ENCODE measurements at regions not wholly inside any gene's neighbourhood (a gene's known extent, or its start where the extent isn't known, plus 50 kb on each side); places are given as distances from the start of the nearest gene placed in this dataset.

GRCh38 chr14:65153101-65153500 lies 50.8 kb upstream of the MAX start:
- CTCF ChIA-PET (ENCODE audit: low intra/inter-chr PET ratio, low total read pairs), result no interaction called here
- 15% methylated on average over 11 of the region's 11 CpGs for WGBS (ENCODE audit: low lambda C conversion rate)
- FAIRE-seq (no peak), DNase-seq (ENCODE audit: low spot score) (no peak), ATAC-seq (0 out of 3 replicates have a peak, but pooled peaks have one; percentile 40)
- intact Hi-C loops (cut with micrococcal nuclease; ENCODE audit: unreplicated experiment), result loop anchor here (2.0 kb wide), 1 partner anchor 38 kb away; no protein-coding TSS in a partner anchor
- H3K4me3 ChIP-seq (replicated peaks in 1 of 3; ENCODE audit: insufficient read depth in 1 of 3, low read depth in 2 of 3, low read length in 3 of 3), result no peak overlapping the region
- peaks cover 2 to 9% of the 10 kb centered on the region in 2 experiments; a peak in 3 of 5 replicates for H3K27me3 ChIP-seq (ENCODE audit: control insufficient read depth in 1 of 2, insufficient read depth in 2 of 2, low read length in 2 of 2)
- in situ Hi-C loops (cut with HindIII; ENCODE audit: extremely low pct_ligation_motif_present, low pct_unique_long_range_greater_than_20kb), result no loop called here
- no peak for TF ChIP-seq HMG20B (CRISPR knock-in tag; conservative IDR thresholded peaks at IDR 0.05)
- TF ChIP-seq KMT2A (CRISPR knock-in tag; IDR thresholded peaks at IDR 0.05), result no peak
- TF ChIP-seq ZNF510 (CRISPR knock-in tag; IDR thresholded peaks at IDR 0.05; ENCODE audit: low read depth), result no peak
- TF ChIP-seq, protein P1, sequence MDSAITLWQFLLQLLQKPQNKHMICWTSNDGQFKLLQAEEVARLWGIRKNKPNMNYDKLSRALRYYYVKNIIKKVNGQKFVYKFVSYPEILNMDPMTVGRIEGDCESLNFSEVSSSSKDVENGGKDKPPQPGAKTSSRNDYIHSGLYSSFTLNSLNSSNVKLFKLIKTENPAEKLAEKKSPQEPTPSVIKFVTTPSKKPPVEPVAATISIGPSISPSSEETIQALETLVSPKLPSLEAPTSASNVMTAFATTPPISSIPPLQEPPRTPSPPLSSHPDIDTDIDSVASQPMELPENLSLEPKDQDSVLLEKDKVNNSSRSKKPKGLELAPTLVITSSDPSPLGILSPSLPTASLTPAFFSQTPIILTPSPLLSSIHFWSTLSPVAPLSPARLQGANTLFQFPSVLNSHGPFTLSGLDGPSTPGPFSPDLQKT (CRISPR knock-in tag; IDR thresholded peaks at IDR 0.05; ENCODE audit: borderline replicate concordance), result no peak
- TF ChIP-seq LCORL (IDR thresholded peaks at IDR 0.05), result no peak
- no peak for TF ChIP-seq LCORL (CRISPR knock-in tag; IDR thresholded peaks at IDR 0.05)
- TF ChIP-seq, protein P2, sequence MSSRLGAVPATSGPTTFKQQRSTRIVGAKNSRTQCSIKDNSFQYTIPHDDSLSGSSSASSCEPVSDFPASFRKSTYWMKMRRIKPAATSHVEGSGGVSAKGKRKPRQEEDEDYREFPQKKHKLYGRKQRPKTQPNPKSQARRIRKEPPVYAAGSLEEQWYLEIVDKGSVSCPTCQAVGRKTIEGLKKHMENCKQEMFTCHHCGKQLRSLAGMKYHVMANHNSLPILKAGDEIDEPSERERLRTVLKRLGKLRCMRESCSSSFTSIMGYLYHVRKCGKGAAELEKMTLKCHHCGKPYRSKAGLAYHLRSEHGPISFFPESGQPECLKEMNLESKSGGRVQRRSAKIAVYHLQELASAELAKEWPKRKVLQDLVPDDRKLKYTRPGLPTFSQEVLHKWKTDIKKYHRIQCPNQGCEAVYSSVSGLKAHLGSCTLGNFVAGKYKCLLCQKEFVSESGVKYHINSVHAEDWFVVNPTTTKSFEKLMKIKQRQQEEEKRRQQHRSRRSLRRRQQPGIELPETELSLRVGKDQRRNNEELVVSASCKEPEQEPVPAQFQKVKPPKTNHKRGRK (CRISPR knock-in tag; IDR thresholded peaks at IDR 0.05), result no peak
- TF ChIP-seq RFXANK (CRISPR knock-in tag; IDR thresholded peaks at IDR 0.05), result no peak
- TF ChIP-seq E2F5 (CRISPR knock-in tag; conservative IDR thresholded peaks at IDR 0.05), result no peak
- TF ChIP-seq SAP130 (CRISPR knock-in tag; IDR thresholded peaks at IDR 0.05; ENCODE audit: low read depth), result no peak
- TF ChIP-seq, protein P3, sequence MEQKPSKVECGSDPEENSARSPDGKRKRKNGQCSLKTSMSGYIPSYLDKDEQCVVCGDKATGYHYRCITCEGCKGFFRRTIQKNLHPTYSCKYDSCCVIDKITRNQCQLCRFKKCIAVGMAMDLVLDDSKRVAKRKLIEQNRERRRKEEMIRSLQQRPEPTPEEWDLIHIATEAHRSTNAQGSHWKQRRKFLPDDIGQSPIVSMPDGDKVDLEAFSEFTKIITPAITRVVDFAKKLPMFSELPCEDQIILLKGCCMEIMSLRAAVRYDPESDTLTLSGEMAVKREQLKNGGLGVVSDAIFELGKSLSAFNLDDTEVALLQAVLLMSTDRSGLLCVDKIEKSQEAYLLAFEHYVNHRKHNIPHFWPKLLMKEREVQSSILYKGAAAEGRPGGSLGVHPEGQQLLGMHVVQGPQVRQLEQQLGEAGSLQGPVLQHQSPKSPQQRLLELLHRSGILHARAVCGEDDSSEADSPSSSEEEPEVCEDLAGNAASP (CRISPR knock-in tag; IDR thresholded peaks at IDR 0.05; ENCODE audit: borderline replicate concordance), result no peak
- TF ChIP-seq CHD2 (IDR thresholded peaks at IDR 0.05; ENCODE audit: low read depth, low read length), result no peak
- TF ChIP-seq, protein P4, sequence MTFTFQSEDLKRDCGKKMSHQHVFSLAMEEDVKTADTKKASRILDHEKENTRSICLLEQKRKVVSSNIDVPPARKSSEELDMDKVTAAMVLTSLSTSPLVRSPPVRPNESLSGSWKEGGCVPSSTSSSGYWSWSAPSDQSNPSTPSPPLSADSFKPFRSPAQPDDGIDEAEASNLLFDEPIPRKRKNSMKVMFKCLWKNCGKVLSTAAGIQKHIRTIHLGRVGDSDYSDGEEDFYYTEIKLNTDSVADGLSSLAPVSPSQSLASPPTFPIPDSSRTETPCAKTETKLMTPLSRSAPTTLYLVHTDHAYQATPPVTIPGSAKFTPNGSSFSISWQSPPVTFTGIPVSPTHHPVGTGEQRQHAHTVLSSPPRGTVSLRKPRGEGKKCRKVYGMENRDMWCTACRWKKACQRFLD (CRISPR knock-in tag; IDR thresholded peaks at IDR 0.05; ENCODE audit: borderline replicate concordance), result no peak
- H3K9ac ChIP-seq (ENCODE audit: insufficient read depth, low read depth, low read length), result no peak overlapping the region
- H3K36me3 ChIP-seq (replicated peaks in 1 of 2; ENCODE audit: control insufficient read depth in 1 of 2, insufficient read depth in 2 of 2, low read length in 2 of 2), result no peaks in the 10 kb centered on the region
- H3K27ac ChIP-seq (ENCODE audit: extremely low read length, insufficient read depth, low read length), result no peak overlapping the region
- no peak overlapping the region for H3K4me2 ChIP-seq (ENCODE audit: low read depth, low read length)
- no peaks in the 10 kb centered on the region for H3K9me3 ChIP-seq (ENCODE audit: low read length)
- BruUV-seq (replicated peaks), result no TSS peak
- H4K20me1 ChIP-seq (ENCODE audit: insufficient read depth, low read length), result no peaks in the 10 kb centered on the region
- POLR2A ChIA-PET, result no interaction called here
- H3K79me2 ChIP-seq (ENCODE audit: insufficient read depth, low read length), result no peaks in the 10 kb centered on the region
- no peaks in the 10 kb centered on the region for H3K4me1 ChIP-seq (ENCODE audit: insufficient read depth, low read length)
- no peak overlapping the region for H2AFZ ChIP-seq (ENCODE audit: low read length)
